Heart left ventricle (tissue), 13 donors: ENCODE measurements at regions not wholly inside any gene's neighbourhood (a gene's known extent, or its start where the extent isn't known, plus 50 kb on each side); places are given as distances from the start of the nearest gene placed in this dataset.

ENCODE experiments used
- CTCF ChIP-seq, 12 donors: fragments of 200-600 bp; sonication (generic) in 4 of 12; IDR thresholded peaks; one replicate each; pipeline versions ENCODE4 v1.5.0 to v1.8.0; 2018 to 2022; ENCODE audit warnings: antibody characterized with exemption in 12 of 12, mild to moderate bottlenecking in 5 of 12
- POLR2A ChIP-seq, 2 donors: fragments of 450-650 bp; IDR thresholded peaks; one replicate each; pipeline ENCODE4 v1.6.1; 2017; ENCODE audit warnings: antibody characterized with exemption in 2 of 2, mild to moderate bottlenecking in 2 of 2, moderate library complexity in 2 of 2
- donor health status: ischemic (EF 13 %, LVEDD 7.1; RV severe dilation, severe dysfunction).
- donor health status: DM: no; HTN: yes; CAD: no.
- donor health status: DM: no; HTN: no; CAD: no.
- donor health status: ischemic (EF 25% LVEDD 6.9; RV normal size, moderate dysfunction).
- donor health status: ischemic (EF 25% LVEDD 5.7; RV mildly dilated, moderate dysfunction).
- donor health status: ischemic (EF 35%, LVEDD 5.7; RV mildly dilated, moderate dysfunction).
- donor health status: nonischemic (EF 11% LVEDD 7.7; RV severe dilation, severe dysfunction).
- donor health status: DM: yes; HTN: yes; CAD: no.
- donor health status: PGD.
- donor health status: ischemic (EF 29% LVEDD 5.4; RV normal size, mild dysfunction).
- donor health status: nonischemic (EF 23%, LVEDD 6.1; RV moderate dilation, normal function).

GRCh38 chr1:177794376-177794991, 175.4 kb downstream of the SEC16B start:
- TF ChIP-seq CTCF (IDR thresholded peaks at IDR 0.05), result no peak
- TF ChIP-seq POLR2A (IDR thresholded peaks at IDR 0.05), result no peak
